ENCODE measurements at regions not wholly inside any gene's neighbourhood (a gene's known extent, or its start where the extent isn't known, plus 50 kb on each side); places are given as distances from the start of the nearest gene placed in this dataset.

- no peaks in the 10 kb centered on the region for H3K36me3 Mint-ChIP-seq (ENCODE audit: low read depth)
- POLR2A ChIA-PET: no interaction called here
- no peak overlapping the region for H3K27ac Mint-ChIP-seq
- no peak for DNase-seq
- no peaks in the 10 kb centered on the region for H3K27me3 Mint-ChIP-seq
- Histone ChIP-seq H3K9me3 (ENCODE audit: control insufficient read depth in 1 of 2, insufficient read depth in 1 of 2, low read length in 2 of 2) (no peaks in the 10 kb centered on the region), H3K27ac (ENCODE audit: low read depth in 1 of 2, low read length in 2 of 2) (no peak overlapping the region), H3K4me3 (ENCODE audit: low read length) (no peak overlapping the region), H3K36me3 (ENCODE audit: insufficient read depth, low read length) (no peaks in the 10 kb centered on the region), H3K4me1 (ENCODE audit: insufficient read depth, low read length) (peaks cover 7% of the 10 kb centered on the region), H3K27me3 (ENCODE audit: control insufficient read depth in 1 of 2, insufficient read depth in 2 of 2, low read length in 2 of 2) (no peaks in the 10 kb centered on the region)
- no peak overlapping the region for H3K4me3 Mint-ChIP-seq
- no peak for TF ChIP-seq CTCF (IDR thresholded peaks at IDR 0.05)
- peaks cover 12% of the 10 kb centered on the region for H3K4me1 Mint-ChIP-seq (ENCODE audit: low read depth)
- intact Hi-C loops (cut with DNase I, micrococcal nuclease): no loop called here
- no peak for ATAC-seq (ENCODE audit: poor library complexity)
- CTCF ChIA-PET: no interaction called here
- no peaks in the 10 kb centered on the region for H3K9me3 Mint-ChIP-seq
These were observed 170.4 kb upstream of the SYT6 start for GRCh38 chr1:114323959-114324661.

GRCh38 chr1:114322734-114323133 is 169.1 kb upstream of the SYT6 start:
- DNase-seq (no peak), ATAC-seq (ENCODE audit: poor library complexity) (no peak)
- H3K4me1 Mint-ChIP-seq (ENCODE audit: low read depth): peaks cover 5% of the 10 kb centered on the region
- H3K4me3 Mint-ChIP-seq: no peak overlapping the region
- no peak overlapping the region for H3K4me3 ChIP-seq (ENCODE audit: low read length)
- ChIA-PET CTCF (no interaction called here), POLR2A (no interaction called here)
- no peak overlapping the region for H3K27ac ChIP-seq (ENCODE audit: low read depth in 1 of 2, low read length in 2 of 2)
- no peaks in the 10 kb centered on the region for H3K27me3 ChIP-seq (ENCODE audit: control insufficient read depth in 1 of 2, insufficient read depth in 2 of 2, low read length in 2 of 2)
- no peaks in the 10 kb centered on the region for H3K36me3 Mint-ChIP-seq (ENCODE audit: low read depth)
- intact Hi-C loops (cut with DNase I, micrococcal nuclease): no loop called here
- TF ChIP-seq CTCF (IDR thresholded peaks at IDR 0.05): no peak
- H3K27ac Mint-ChIP-seq: no peak overlapping the region
- no peaks in the 10 kb centered on the region for H3K36me3 ChIP-seq (ENCODE audit: insufficient read depth, low read length)
- no peaks in the 10 kb centered on the region for H3K9me3 Mint-ChIP-seq
- H3K4me1 ChIP-seq (ENCODE audit: insufficient read depth, low read length): no peaks in the 10 kb centered on the region
- H3K27me3 Mint-ChIP-seq: no peaks in the 10 kb centered on the region
- H3K9me3 ChIP-seq (ENCODE audit: control insufficient read depth in 1 of 2, insufficient read depth in 1 of 2, low read length in 2 of 2): no peaks in the 10 kb centered on the region

GRCh38 chr1:114322207-114322606 is 168.5 kb upstream of the SYT6 start:
- no peak for ATAC-seq (ENCODE audit: poor library complexity)

More at GRCh38 chr1:114322207-114322606, 168.5 kb upstream of the SYT6 start:
- CTCF ChIA-PET: no interaction called here
- no peaks in the 10 kb centered on the region for H3K9me3 Mint-ChIP-seq
- no peak overlapping the region for H3K27ac Mint-ChIP-seq
- no peak overlapping the region for H3K4me3 Mint-ChIP-seq
- no peaks in the 10 kb centered on the region for H3K36me3 Mint-ChIP-seq (ENCODE audit: low read depth)
- no peaks in the 10 kb centered on the region for H3K27me3 ChIP-seq (ENCODE audit: control insufficient read depth in 1 of 2, insufficient read depth in 2 of 2, low read length in 2 of 2)
- POLR2A ChIA-PET: no interaction called here
- TF ChIP-seq CTCF (IDR thresholded peaks at IDR 0.05): no peak
- H3K4me3 ChIP-seq (ENCODE audit: low read length): no peak overlapping the region
- no peaks in the 10 kb centered on the region for H3K4me1 ChIP-seq (ENCODE audit: insufficient read depth, low read length)
- H3K4me1 Mint-ChIP-seq (ENCODE audit: low read depth): peaks cover 5% of the 10 kb centered on the region
- H3K9me3 ChIP-seq (ENCODE audit: control insufficient read depth in 1 of 2, insufficient read depth in 1 of 2, low read length in 2 of 2): no peaks in the 10 kb centered on the region
- H3K27ac ChIP-seq (ENCODE audit: low read depth in 1 of 2, low read length in 2 of 2): no peak overlapping the region
- H3K27me3 Mint-ChIP-seq: no peaks in the 10 kb centered on the region
- DNase-seq: no peak
- no peaks in the 10 kb centered on the region for H3K36me3 ChIP-seq (ENCODE audit: insufficient read depth, low read length)
- intact Hi-C loops (cut with DNase I, micrococcal nuclease): no loop called here
